Fibroblast of lung (primary cell): ENCODE measurements at regions not wholly inside any gene's neighbourhood (a gene's known extent, or its start where the extent isn't known, plus 50 kb on each side); places are given as distances from the start of the nearest gene placed in this dataset.

Experiments
- DNase-seq, 2 donors: peaks; one replicate each; pipeline versions ENCODE4 v3.0.0 to v3.0.0-alpha.2; 2010; ENCODE audit warnings: low read depth in 2 of 2
- H2AFZ ChIP-seq: 2 replicates; pipeline ENCODE4 v1.5.1; 2012; ENCODE audit warnings: low read length, control low read depth, inconsistent platforms
- H3K27ac ChIP-seq: 2 replicates; pipeline ENCODE4 v1.5.1; 2011; ENCODE audit warnings: low read length, control low read depth; ENCODE audit not compliant: insufficient read depth
- H3K27me3 ChIP-seq: 2 replicates; pipeline ENCODE4 v1.5.1; 2011; ENCODE audit warnings: mild to moderate bottlenecking, low read length; ENCODE audit not compliant: control insufficient read depth, insufficient read depth
- H3K36me3 ChIP-seq: 2 replicates; pipeline ENCODE4 v1.5.1; 2011; ENCODE audit warnings: low read length; ENCODE audit not compliant: control insufficient read depth, insufficient read depth
- H3K4me1 ChIP-seq: 2 replicates; pipeline ENCODE4 v1.5.1; 2011; ENCODE audit warnings: low read length; ENCODE audit not compliant: control insufficient read depth, insufficient read depth; ENCODE audit errors: extremely low read depth
- H3K4me2 ChIP-seq: 2 replicates; pipeline ENCODE4 v1.5.1; 2011; ENCODE audit warnings: low read length, control low read depth; ENCODE audit not compliant: insufficient read depth; ENCODE audit errors: extremely low read depth
- H3K4me3 ChIP-seq, 4 experiments: fragments of 200-600 bp in 1 of 4; sonication (generic) in 1 of 4; replicated peaks in 1 of 4; 2 replicates each; pipeline ENCODE4 v1.5.1; 2011 to 2016; ENCODE audit warnings: low read length in 4 of 4, low read depth in 3 of 4, mild to moderate bottlenecking in 3 of 4, control low read depth in 2 of 4, inconsistent platforms in 1 of 4, mixed read lengths in 1 of 4; ENCODE audit not compliant: insufficient read depth in 1 of 4; ENCODE audit errors: control extremely low read depth in 1 of 4
- H3K79me2 ChIP-seq: 2 replicates; pipeline ENCODE4 v1.5.1; 2012; ENCODE audit warnings: mild to moderate bottlenecking, low read length, inconsistent platforms; ENCODE audit not compliant: control insufficient read depth, insufficient read depth
- H3K9ac ChIP-seq: 2 replicates; pipeline ENCODE4 v1.5.1; 2011; ENCODE audit warnings: mild to moderate bottlenecking, low read length, control low read depth; ENCODE audit not compliant: insufficient read depth
- H3K9me3 ChIP-seq: 2 replicates; pipeline ENCODE4 v1.5.1; 2012; ENCODE audit warnings: low read depth, low read length; ENCODE audit not compliant: control insufficient read depth, insufficient read depth
- H4K20me1 ChIP-seq: 2 replicates; pipeline ENCODE4 v1.5.1; 2011; ENCODE audit warnings: low read length; ENCODE audit not compliant: control insufficient read depth, insufficient read depth; ENCODE audit errors: extremely low read depth
- EZH2 ChIP-seq: IDR thresholded peaks from 2 replicates; pipeline ENCODE4 v1.5.1; 2012; ENCODE audit warnings: low read length, control low read depth, mild to moderate bottlenecking; ENCODE audit errors: missing control alignments
- TF ChIP-seq, protein P1 (sequence below), 2 donors: IDR thresholded peaks in 1 of 2; conservative IDR thresholded peaks in 1 of 2; 1 replicate in 1 of 2; 2 replicates in 1 of 2; pipeline ENCODE4 v1.5.1; 2011 to 2012; ENCODE audit warnings: low read length in 2 of 2, control low read depth in 1 of 2, inconsistent platforms in 1 of 2, low read depth in 1 of 2, mild to moderate bottlenecking in 1 of 2

DNA sequence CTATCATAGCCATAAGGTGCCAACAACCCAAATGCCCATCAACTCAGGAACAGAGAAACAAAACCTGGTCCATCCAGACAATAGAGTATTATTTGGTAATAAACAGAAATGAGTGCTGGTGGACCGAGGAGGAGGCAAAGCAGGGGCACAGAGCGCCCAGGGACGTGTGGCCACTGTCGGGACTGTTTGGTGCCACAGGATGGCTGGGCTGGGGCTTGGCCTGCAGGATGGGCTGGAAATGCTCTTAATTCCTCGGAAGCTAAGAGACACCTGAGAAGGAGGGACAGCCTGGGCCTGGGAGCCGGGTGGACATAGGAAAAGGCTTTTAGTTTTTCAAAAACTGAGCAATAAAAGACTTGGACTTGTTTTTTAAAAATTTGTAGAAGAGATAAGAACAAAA, 216.4 kb downstream of the DLL1 start:
- Histone ChIP-seq H3K4me3 (no peak overlapping the region), H3K79me2 (no peaks in the 10 kb centered on the region), H4K20me1 (no peaks in the 10 kb centered on the region), H3K9me3 (no peaks in the 10 kb centered on the region), H3K36me3 (no peaks in the 10 kb centered on the region), H3K27ac (no peak overlapping the region), H3K9ac (no peak overlapping the region), H3K27me3 (no peaks in the 10 kb centered on the region), H2AFZ (no peak overlapping the region), H3K4me2 (no peak overlapping the region), H3K4me1 (no peaks in the 10 kb centered on the region)
- no peak for TF ChIP-seq EZH2
- TF ChIP-seq, protein P1, sequence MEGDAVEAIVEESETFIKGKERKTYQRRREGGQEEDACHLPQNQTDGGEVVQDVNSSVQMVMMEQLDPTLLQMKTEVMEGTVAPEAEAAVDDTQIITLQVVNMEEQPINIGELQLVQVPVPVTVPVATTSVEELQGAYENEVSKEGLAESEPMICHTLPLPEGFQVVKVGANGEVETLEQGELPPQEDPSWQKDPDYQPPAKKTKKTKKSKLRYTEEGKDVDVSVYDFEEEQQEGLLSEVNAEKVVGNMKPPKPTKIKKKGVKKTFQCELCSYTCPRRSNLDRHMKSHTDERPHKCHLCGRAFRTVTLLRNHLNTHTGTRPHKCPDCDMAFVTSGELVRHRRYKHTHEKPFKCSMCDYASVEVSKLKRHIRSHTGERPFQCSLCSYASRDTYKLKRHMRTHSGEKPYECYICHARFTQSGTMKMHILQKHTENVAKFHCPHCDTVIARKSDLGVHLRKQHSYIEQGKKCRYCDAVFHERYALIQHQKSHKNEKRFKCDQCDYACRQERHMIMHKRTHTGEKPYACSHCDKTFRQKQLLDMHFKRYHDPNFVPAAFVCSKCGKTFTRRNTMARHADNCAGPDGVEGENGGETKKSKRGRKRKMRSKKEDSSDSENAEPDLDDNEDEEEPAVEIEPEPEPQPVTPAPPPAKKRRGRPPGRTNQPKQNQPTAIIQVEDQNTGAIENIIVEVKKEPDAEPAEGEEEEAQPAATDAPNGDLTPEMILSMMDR (conservative IDR thresholded peaks at IDR 0.05 in 1 of 2, IDR thresholded peaks at IDR 0.05 in 1 of 2; ENCODE audit: low read depth in 1 of 2, low read length in 2 of 2) = no peak
- DNase-seq = no peak

- Histone ChIP-seq H3K27me3 (no peaks in the 10 kb centered on the region), H2AFZ (no peak overlapping the region), H3K9me3 (no peaks in the 10 kb centered on the region), H3K4me3 (no peak overlapping the region), H3K36me3 (no peaks in the 10 kb centered on the region), H3K79me2 (no peaks in the 10 kb centered on the region), H3K27ac (no peak overlapping the region), H3K4me1 (no peaks in the 10 kb centered on the region), H4K20me1 (no peaks in the 10 kb centered on the region), H3K9ac (no peak overlapping the region), H3K4me2 (no peak overlapping the region)
- DNase-seq = no peak
- TF ChIP-seq, protein P1 (conservative IDR thresholded peaks at IDR 0.05 in 1 of 2, IDR thresholded peaks at IDR 0.05 in 1 of 2; ENCODE audit: low read depth in 1 of 2, low read length in 2 of 2) = no peak
- TF ChIP-seq EZH2 = no peak
Measured at GRCh38 chr6:170073846-170074245, 217.0 kb downstream of the DLL1 start.

DNA sequence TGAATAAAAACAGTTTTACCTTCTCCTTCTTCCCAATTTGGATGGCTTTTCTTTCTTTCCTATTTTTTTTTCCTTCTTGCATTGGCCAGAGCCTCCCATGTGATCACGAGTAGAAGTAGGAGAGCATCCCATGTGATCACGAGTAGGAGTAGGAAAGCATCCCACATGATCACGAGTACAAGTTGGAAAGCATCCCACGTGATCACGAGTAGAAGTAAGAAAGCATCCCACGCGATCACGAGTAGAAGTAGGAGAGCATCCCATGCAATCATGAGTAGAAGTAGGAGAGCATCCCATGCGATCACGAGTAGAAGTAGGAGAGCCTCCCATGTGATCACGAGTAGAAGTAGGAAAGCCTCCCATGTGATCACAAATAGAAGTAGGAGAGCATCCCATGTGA, 218.6 kb downstream of the DLL1 start:
- no peak overlapping the region for H3K27ac ChIP-seq
- no peaks in the 10 kb centered on the region for H3K9me3 ChIP-seq
- H3K27me3 ChIP-seq = no peaks in the 10 kb centered on the region
- H3K9ac ChIP-seq = no peak overlapping the region
- H3K4me1 ChIP-seq = no peaks in the 10 kb centered on the region
- no peak overlapping the region for H2AFZ ChIP-seq
- H3K4me2 ChIP-seq = no peak overlapping the region
- no peak overlapping the region for H3K4me3 ChIP-seq
- DNase-seq = no peak
- no peaks in the 10 kb centered on the region for H4K20me1 ChIP-seq
- no peaks in the 10 kb centered on the region for H3K36me3 ChIP-seq
- no peaks in the 10 kb centered on the region for H3K79me2 ChIP-seq
- TF ChIP-seq, protein P1 (conservative IDR thresholded peaks at IDR 0.05 in 1 of 2, IDR thresholded peaks at IDR 0.05 in 1 of 2; ENCODE audit: low read depth in 1 of 2, low read length in 2 of 2) = no peak
